Activated naive CD4-positive, alpha-beta T cell treated with anti-CD3 and anti-CD28 coated beads, Interleukin-2, amount 10 ng/mL, durations not matched to agents 7 days and 5 days (primary cell): ENCODE measurements at regions not wholly inside any gene's neighbourhood (a gene's known extent, or its start where the extent isn't known, plus 50 kb on each side); places are given as distances from the start of the nearest gene placed in this dataset.
"Not testable (repeated sequence)": the region's sequence is repeated elsewhere in the genome, so short reads cannot be mapped to it uniquely, and the experiment has no call there.

ENCODE experiments used
- CTCF ChIA-PET: fragments of 350-600 bp; sonication (Branson Sonifier 250); formaldehyde crosslinking; loops from one replicate; lab custom pipeline; 2021; ENCODE audit warnings: antibody characterized with exemption; lab: Charles Lee
- DNase-seq: peaks from one replicate; pipeline ENCODE4 v3.0.0-alpha.2; 2020
- H3K27ac Mint-ChIP-seq: one replicate; pipeline ENCODE4 v1.8.0; 2021; ENCODE audit warnings: mild to moderate bottlenecking, moderate library complexity, mixed read lengths
- H3K27me3 Mint-ChIP-seq: one replicate; pipeline ENCODE4 v1.8.0; 2021; ENCODE audit warnings: mild to moderate bottlenecking, mixed read lengths
- H3K36me3 Mint-ChIP-seq: one replicate; pipeline ENCODE4 v1.8.0; 2021; ENCODE audit warnings: mixed read lengths
- H3K4me1 Mint-ChIP-seq: one replicate; pipeline ENCODE4 v1.8.0; 2021; ENCODE audit warnings: mixed read lengths
- H3K4me3 Mint-ChIP-seq: one replicate; pipeline ENCODE4 v1.8.0; 2021; ENCODE audit warnings: mild to moderate bottlenecking, moderate library complexity, mixed read lengths
- H3K9me3 Mint-ChIP-seq: one replicate; pipeline ENCODE4 v1.8.0; 2021; ENCODE audit warnings: mixed read lengths

DNA sequence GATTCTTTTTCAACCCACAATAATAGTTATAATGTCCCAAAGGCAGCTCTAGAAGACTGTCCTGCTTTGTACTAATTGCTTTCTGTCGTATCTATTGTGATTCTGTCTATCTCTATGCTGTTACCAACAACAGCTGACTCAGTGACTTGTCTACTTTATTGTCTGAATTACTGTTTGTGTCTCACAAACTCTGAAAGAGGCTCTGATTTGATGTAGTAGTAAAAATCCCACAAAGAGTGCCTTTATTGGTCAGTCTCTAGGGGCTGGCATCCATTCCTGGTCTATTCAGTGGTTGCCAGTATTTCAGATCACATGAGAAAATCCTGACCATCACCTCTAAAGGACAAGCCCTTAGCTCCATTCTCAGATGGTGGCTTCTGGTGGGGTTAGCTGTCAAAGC, 254.2 kb downstream of the NSUN3 start:
- no peak for DNase-seq
- H3K4me1 Mint-ChIP-seq, result no peaks in the 10 kb centered on the region
- no peak overlapping the region for H3K4me3 Mint-ChIP-seq
- H3K27me3 Mint-ChIP-seq, result no peaks in the 10 kb centered on the region
- CTCF ChIA-PET, result no interaction called here
- no peaks in the 10 kb centered on the region for H3K36me3 Mint-ChIP-seq
- H3K9me3 Mint-ChIP-seq, result no peaks in the 10 kb centered on the region
- no peak overlapping the region for H3K27ac Mint-ChIP-seq

DNA sequence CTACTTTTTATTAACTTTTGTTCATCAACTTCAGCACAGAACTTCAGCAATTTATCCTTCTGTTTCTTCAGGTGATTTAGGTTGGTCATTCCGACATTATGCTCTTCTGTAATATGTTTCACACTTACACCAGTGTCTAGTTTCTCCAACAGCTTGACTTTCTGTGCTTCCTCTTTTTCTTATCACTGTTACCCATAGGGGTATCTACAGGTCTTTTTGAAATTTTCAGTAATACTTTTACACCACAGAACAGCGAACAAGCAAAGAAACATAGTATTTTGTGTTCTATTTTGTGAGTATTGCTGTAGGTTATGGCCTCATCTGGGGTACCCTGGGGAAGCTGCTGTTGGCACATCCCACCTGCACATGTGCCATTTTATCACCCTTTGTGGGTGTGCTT, 260.7 kb downstream of the NSUN3 start:
- Mint-ChIP-seq H3K36me3 (no peaks in the 10 kb centered on the region), H3K27ac (no peak overlapping the region), H3K4me1 (no peaks in the 10 kb centered on the region), H3K9me3 (peaks cover 5% of the 10 kb centered on the region), H3K4me3 (no peak overlapping the region), H3K27me3 (no peaks in the 10 kb centered on the region)
- no peak for DNase-seq
- CTCF ChIA-PET, result no interaction called here

- H3K27ac Mint-ChIP-seq, result no peak overlapping the region
- H3K36me3 Mint-ChIP-seq, result no peaks in the 10 kb centered on the region
- H3K4me1 Mint-ChIP-seq, result no peaks in the 10 kb centered on the region
- no peaks in the 10 kb centered on the region for H3K27me3 Mint-ChIP-seq
- CTCF ChIA-PET, result no interaction called here
- DNase-seq, result no peak
- H3K9me3 Mint-ChIP-seq, result peaks cover 5% of the 10 kb centered on the region
- H3K4me3 Mint-ChIP-seq, result no peak overlapping the region
Observed at GRCh38 chr3:94331831-94332230, 269.0 kb downstream of the NSUN3 start.

GRCh38 chr3:94336046-94336753, 273.3 kb downstream of the NSUN3 start:
- Mint-ChIP-seq H3K9me3 (no peaks in the 10 kb centered on the region), H3K27ac (no peak overlapping the region), H3K4me1 (no peaks in the 10 kb centered on the region), H3K27me3 (no peaks in the 10 kb centered on the region), H3K36me3 (no peaks in the 10 kb centered on the region), H3K4me3 (no peak overlapping the region)
- CTCF ChIA-PET, result no interaction called here
- no peak for DNase-seq

GRCh38 chr3:94345101-94345500, 282.2 kb downstream of the NSUN3 start:
- CTCF ChIA-PET, result no interaction called here
- Mint-ChIP-seq H3K9me3 (peaks cover 6% of the 10 kb centered on the region), H3K27ac (no peak overlapping the region), H3K27me3 (no peaks in the 10 kb centered on the region), H3K36me3 (no peaks in the 10 kb centered on the region), H3K4me1 (no peaks in the 10 kb centered on the region), H3K4me3 (no peak overlapping the region)
- no peak for DNase-seq

- H3K4me1 Mint-ChIP-seq, result no peaks in the 10 kb centered on the region
- no peak overlapping the region for H3K27ac Mint-ChIP-seq
- H3K27me3 Mint-ChIP-seq, result no peaks in the 10 kb centered on the region
- CTCF ChIA-PET, result no interaction called here
- no peaks in the 10 kb centered on the region for H3K36me3 Mint-ChIP-seq
- peaks cover 6% of the 10 kb centered on the region for H3K9me3 Mint-ChIP-seq
- no peak for DNase-seq
- H3K4me3 Mint-ChIP-seq, result no peak overlapping the region
Observed at GRCh38 chr3:94349310-94349878, 286.5 kb downstream of the NSUN3 start.

DNA sequence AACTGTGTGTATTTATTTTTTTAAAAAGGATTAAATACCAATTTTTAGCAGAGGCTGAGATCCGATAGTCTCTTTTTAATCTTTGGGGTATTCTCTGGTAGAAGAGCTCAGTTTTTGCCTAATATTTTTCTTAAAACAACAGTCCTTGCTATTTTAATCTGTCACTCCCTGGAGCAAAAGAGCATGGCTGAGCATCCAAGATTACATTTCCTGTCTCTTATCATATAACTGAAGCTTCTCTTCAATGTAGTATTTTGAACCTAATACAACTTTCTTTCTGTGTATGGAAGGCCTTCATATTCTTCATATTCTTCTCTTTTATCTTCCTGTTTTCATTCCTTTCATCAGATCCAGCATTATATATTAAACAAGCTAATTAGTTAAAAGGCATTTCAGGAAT, 293.7 kb downstream of the NSUN3 start:
- Mint-ChIP-seq H3K4me3 (no peak overlapping the region), H3K27ac (no peak overlapping the region), H3K9me3 (no peaks in the 10 kb centered on the region), H3K36me3 (no peaks in the 10 kb centered on the region), H3K27me3 (no peaks in the 10 kb centered on the region), H3K4me1 (no peaks in the 10 kb centered on the region)
- DNase-seq, result no peak
- CTCF ChIA-PET, result no interaction called here

DNA sequence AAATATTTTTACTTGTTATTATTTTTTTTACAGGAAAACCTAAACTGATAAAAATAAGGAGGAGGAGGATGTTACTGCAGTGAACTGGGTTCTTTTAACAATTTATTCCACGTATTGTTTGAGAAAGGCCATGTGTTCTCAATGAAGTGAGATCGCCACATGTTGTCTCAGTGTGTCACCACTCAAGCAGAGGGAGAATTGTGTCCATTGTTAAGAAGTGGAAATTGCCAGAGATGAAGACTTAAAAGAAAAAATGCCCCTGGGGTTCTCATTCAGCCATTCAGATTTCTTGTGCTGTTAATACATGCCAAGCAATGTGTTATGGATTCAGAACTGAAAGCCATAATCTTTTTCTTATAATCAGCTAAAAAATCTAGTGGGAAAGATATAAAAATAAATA, 297.1 kb downstream of the NSUN3 start:
- Mint-ChIP-seq H3K36me3 (no peaks in the 10 kb centered on the region), H3K27me3 (no peaks in the 10 kb centered on the region), H3K4me1 (no peaks in the 10 kb centered on the region), H3K4me3 (no peak overlapping the region), H3K27ac (no peak overlapping the region), H3K9me3 (no peaks in the 10 kb centered on the region)
- CTCF ChIA-PET, result no interaction called here
- DNase-seq, result no peak

GRCh38 chr3:94360987-94361386, 298.1 kb downstream of the NSUN3 start:
- Mint-ChIP-seq H3K36me3 (no peaks in the 10 kb centered on the region), H3K27me3 (no peaks in the 10 kb centered on the region), H3K4me1 (no peaks in the 10 kb centered on the region), H3K27ac (no peak overlapping the region), H3K9me3 (no peaks in the 10 kb centered on the region), H3K4me3 (no peak overlapping the region)
- CTCF ChIA-PET, result no interaction called here
- DNase-seq, result no peak

DNA sequence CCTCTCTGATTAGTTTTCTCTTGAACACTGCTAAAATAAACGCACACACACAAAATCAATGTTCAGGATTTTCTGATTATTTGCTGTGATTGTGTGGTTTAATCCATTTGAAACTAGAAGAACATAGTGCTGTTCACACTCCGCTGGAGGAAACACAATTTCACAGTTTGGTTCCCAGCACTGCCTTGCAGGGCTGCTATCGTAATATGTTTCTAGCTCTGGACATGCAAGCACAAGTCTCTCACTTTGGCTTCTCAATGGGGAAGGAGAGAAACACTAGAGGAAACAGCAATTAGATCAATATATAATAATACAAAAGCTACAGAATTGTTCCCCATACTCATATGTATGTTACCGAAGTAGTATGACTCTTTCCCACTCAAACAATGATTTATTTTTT, 299.5 kb downstream of the NSUN3 start:
- Mint-ChIP-seq H3K9me3 (peaks cover 1% of the 10 kb centered on the region), H3K27ac (no peak overlapping the region)

GRCh38 chr3:94365006-94365405, 302.1 kb downstream of the NSUN3 start:
- H3K36me3 Mint-ChIP-seq, result no peaks in the 10 kb centered on the region
- CTCF ChIA-PET, result no interaction called here
- no peak overlapping the region for H3K27ac Mint-ChIP-seq
- peaks cover 6% of the 10 kb centered on the region for H3K9me3 Mint-ChIP-seq
- H3K27me3 Mint-ChIP-seq, result no peaks in the 10 kb centered on the region
- H3K4me1 Mint-ChIP-seq, result no peaks in the 10 kb centered on the region
- no peak for DNase-seq
- H3K4me3 Mint-ChIP-seq, result no peak overlapping the region

More for the DNA sequence above, 299.5 kb downstream of the NSUN3 start:
- Mint-ChIP-seq H3K27me3 (no peaks in the 10 kb centered on the region), H3K4me3 (no peak overlapping the region), H3K4me1 (no peaks in the 10 kb centered on the region), H3K36me3 (no peaks in the 10 kb centered on the region)
- CTCF ChIA-PET, result no interaction called here
- DNase-seq, result no peak

- H3K4me1 Mint-ChIP-seq, result no peaks in the 10 kb centered on the region
- H3K9me3 Mint-ChIP-seq, result peaks cover 5% of the 10 kb centered on the region
- H3K36me3 Mint-ChIP-seq, result no peaks in the 10 kb centered on the region
- no peak for DNase-seq
- no peak overlapping the region for H3K27ac Mint-ChIP-seq
- CTCF ChIA-PET, result no interaction called here
- H3K4me3 Mint-ChIP-seq, result no peak overlapping the region
- H3K27me3 Mint-ChIP-seq, result no peaks in the 10 kb centered on the region
Observed at GRCh38 chr3:94372026-94372425, 309.2 kb downstream of the NSUN3 start.

DNA sequence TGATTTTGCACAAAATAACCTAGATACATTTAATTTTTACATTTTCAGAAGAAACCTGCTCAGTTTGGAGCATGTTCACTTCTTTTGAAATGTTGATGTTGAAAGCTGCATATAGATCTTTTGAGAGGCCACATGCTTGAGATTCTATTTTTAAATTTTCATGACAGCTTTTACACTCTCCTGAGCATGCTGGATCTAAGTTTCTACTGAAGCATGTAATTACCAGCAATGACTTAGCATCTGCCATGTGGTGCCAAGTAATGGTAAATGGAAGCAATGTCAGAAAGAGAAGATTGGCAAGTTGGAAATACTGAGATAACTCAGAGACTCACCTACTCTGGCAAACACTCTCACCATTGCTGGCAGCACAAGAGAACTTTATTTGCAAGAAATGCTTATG, 310.6 kb downstream of the NSUN3 start:
- Mint-ChIP-seq H3K4me3 (no peak overlapping the region), H3K36me3 (no peaks in the 10 kb centered on the region), H3K27ac (no peak overlapping the region), H3K27me3 (no peaks in the 10 kb centered on the region), H3K4me1 (no peaks in the 10 kb centered on the region), H3K9me3 (peaks cover 5% of the 10 kb centered on the region)
- DNase-seq, result no peak
- CTCF ChIA-PET, result no interaction called here

DNA sequence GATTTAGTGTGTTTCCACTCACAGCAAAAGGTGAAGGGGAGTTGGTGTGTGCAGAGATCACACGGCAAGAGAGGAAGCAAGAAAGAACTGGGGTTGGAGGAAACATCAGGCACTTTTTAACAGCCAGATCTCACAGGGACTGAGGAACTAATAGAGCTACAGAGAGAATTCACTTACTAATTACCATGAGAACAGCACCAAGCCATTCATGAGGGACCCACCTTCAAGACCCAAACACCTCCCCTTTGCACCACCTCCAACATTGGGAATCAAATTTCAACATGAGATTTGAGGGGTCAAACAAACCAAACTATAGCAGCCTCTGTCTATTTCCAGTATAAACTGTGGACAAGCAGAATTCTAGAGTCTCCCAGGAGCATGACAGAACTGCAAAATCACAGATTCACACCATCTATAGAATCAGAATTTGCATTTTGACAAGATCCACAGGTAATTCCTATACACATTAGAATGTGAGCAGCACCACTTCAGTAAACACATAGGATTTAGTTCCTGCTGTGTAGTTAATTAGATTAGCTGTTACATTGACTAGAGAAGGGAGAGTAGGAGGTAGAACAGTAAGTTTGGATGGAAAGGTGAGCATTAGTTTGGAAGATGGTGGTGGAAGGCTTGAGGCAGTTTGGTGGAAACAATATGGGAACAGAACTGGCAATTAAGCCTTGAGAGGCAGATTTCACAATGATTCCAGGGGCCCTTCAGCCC, 311.7 kb downstream of the NSUN3 start:
- Mint-ChIP-seq H3K4me1 (no peaks in the 10 kb centered on the region), H3K36me3 (no peaks in the 10 kb centered on the region), H3K27ac (no peak overlapping the region), H3K4me3 (no peak overlapping the region), H3K27me3 (no peaks in the 10 kb centered on the region), H3K9me3 (no peaks in the 10 kb centered on the region)
- CTCF ChIA-PET, result no interaction called here
- no peak for DNase-seq

GRCh38 chr3:94377123-94377696, 314.3 kb downstream of the NSUN3 start:
- not testable (repeated sequence) for H3K4me3 Mint-ChIP-seq, H3K27ac Mint-ChIP-seq, DNase-seq

More at GRCh38 chr3:94377123-94377696, 314.3 kb downstream of the NSUN3 start:
- H3K9me3 Mint-ChIP-seq, CTCF ChIA-PET, H3K4me1 Mint-ChIP-seq, H3K27me3 Mint-ChIP-seq, H3K36me3 Mint-ChIP-seq: not testable (repeated sequence)
